ENCODE measurements at regions not wholly inside any gene's neighbourhood (a gene's known extent, or its start where the extent isn't known, plus 50 kb on each side); places are given as distances from the start of the nearest gene placed in this dataset.

GRCh38 chr1:38197312-38198061 lies 150.9 kb upstream of the POU3F1 start:
- TF ChIP-seq, protein P1, sequence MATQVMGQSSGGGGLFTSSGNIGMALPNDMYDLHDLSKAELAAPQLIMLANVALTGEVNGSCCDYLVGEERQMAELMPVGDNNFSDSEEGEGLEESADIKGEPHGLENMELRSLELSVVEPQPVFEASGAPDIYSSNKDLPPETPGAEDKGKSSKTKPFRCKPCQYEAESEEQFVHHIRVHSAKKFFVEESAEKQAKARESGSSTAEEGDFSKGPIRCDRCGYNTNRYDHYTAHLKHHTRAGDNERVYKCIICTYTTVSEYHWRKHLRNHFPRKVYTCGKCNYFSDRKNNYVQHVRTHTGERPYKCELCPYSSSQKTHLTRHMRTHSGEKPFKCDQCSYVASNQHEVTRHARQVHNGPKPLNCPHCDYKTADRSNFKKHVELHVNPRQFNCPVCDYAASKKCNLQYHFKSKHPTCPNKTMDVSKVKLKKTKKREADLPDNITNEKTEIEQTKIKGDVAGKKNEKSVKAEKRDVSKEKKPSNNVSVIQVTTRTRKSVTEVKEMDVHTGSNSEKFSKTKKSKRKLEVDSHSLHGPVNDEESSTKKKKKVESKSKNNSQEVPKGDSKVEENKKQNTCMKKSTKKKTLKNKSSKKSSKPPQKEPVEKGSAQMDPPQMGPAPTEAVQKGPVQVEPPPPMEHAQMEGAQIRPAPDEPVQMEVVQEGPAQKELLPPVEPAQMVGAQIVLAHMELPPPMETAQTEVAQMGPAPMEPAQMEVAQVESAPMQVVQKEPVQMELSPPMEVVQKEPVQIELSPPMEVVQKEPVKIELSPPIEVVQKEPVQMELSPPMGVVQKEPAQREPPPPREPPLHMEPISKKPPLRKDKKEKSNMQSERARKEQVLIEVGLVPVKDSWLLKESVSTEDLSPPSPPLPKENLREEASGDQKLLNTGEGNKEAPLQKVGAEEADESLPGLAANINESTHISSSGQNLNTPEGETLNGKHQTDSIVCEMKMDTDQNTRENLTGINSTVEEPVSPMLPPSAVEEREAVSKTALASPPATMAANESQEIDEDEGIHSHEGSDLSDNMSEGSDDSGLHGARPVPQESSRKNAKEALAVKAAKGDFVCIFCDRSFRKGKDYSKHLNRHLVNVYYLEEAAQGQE (IDR thresholded peaks at IDR 0.05; ENCODE audit: insufficient read depth in 1 of 2, low read depth in 2 of 2, low read length in 2 of 2) = no peak
- no peak for TF ChIP-seq TAF1 (IDR thresholded peaks at IDR 0.05; ENCODE audit: borderline replicate concordance, insufficient read depth, low read length)
- TF ChIP-seq POLR2AphosphoS5 (IDR thresholded peaks at IDR 0.05; ENCODE audit: low read depth, low read length) = no peak
- no peak for TF ChIP-seq SIN3A (IDR thresholded peaks at IDR 0.05; ENCODE audit: borderline replicate concordance, insufficient read depth, low read length)

Measured in PFSK-1 (cell line).